ENCODE measurements at regions not wholly inside any gene's neighbourhood (a gene's known extent, or its start where the extent isn't known, plus 50 kb on each side); places are given as distances from the start of the nearest gene placed in this dataset.
"Not testable (repeated sequence)": the region's sequence is repeated elsewhere in the genome, so short reads cannot be mapped to it uniquely, and the experiment has no call there.

DNA sequence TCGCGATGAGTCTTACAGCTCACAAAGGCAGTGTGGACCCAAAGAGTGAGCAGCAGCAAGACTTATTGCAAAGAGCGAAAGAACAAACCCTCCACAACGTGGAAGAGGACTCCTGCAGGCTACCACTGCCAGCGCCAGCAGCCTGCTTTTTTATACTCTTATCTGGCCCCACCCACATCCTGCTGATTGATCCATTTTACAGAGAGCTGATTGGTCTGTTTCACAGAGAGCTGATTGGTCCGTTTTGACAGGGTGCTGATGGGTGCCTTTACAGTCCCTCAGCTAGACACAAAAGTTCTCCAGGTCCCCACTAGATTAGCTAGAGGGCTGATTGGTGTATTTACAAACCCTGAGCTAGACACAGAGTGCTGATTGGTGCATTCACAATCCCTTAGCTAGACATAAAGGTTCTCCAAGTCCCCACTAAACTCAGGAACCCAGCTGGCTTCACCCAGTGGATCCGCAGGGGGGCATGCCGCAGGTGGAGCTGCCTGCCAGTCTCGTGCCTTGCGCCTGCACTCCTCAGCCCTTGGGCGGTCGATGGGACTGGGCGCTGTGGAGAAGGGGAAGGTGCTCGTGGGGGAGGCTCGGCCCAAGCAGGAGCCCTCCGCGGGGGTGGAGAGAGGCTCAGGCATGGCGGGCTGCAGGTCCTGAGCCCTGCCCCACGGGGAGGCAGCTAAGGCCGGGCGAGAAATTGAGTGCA, 75.7 kb downstream of the QDPR start:
- not testable (repeated sequence) for TF ChIP-seq CTCF, POLR2A (IDR thresholded peaks at IDR 0.05)
